ENCODE measurements at regions not wholly inside any gene's neighbourhood (a gene's known extent, or its start where the extent isn't known, plus 50 kb on each side); places are given as distances from the start of the nearest gene placed in this dataset.

- H3K27ac ChIP-seq (ENCODE audit: control insufficient read depth, insufficient read depth, low read length) = no peak overlapping the region
- dilution Hi-C loops (cut with MboI; ENCODE audit: extremely low pct_ligation_motif_present, low sequenced_read_pairs) = no loop called here
- H3K9ac ChIP-seq (ENCODE audit: control insufficient read depth, extremely low read depth, insufficient read depth, low read length) = no peak overlapping the region
- no peaks in the 10 kb centered on the region for H3K9me1 ChIP-seq (ENCODE audit: control insufficient read depth, extremely low read depth, insufficient read depth, low read length)
- H3K79me2 ChIP-seq (ENCODE audit: control insufficient read depth, insufficient read depth, low read length) = no peaks in the 10 kb centered on the region
- no peaks in the 10 kb centered on the region for H3K9me3 ChIP-seq (ENCODE audit: control insufficient read depth, low read depth, low read length)
- DNase-seq (ENCODE audit: low read depth, low spot score) = no peak
- no peak overlapping the region for H3K4me2 ChIP-seq (ENCODE audit: control insufficient read depth, extremely low read depth, insufficient read depth, low read depth, low read length)
- H3K4me3 ChIP-seq (ENCODE audit: control insufficient read depth in 2 of 3, extremely low read depth in 1 of 3, insufficient read depth in 2 of 3, low read depth in 1 of 3, low read length in 3 of 3) = no peak overlapping the region
- no peaks in the 10 kb centered on the region for H3K36me3 ChIP-seq (ENCODE audit: control insufficient read depth in 2 of 2, extremely low read depth in 1 of 2, insufficient read depth in 2 of 2, low read length in 2 of 2)
- TF ChIP-seq, protein P1, sequence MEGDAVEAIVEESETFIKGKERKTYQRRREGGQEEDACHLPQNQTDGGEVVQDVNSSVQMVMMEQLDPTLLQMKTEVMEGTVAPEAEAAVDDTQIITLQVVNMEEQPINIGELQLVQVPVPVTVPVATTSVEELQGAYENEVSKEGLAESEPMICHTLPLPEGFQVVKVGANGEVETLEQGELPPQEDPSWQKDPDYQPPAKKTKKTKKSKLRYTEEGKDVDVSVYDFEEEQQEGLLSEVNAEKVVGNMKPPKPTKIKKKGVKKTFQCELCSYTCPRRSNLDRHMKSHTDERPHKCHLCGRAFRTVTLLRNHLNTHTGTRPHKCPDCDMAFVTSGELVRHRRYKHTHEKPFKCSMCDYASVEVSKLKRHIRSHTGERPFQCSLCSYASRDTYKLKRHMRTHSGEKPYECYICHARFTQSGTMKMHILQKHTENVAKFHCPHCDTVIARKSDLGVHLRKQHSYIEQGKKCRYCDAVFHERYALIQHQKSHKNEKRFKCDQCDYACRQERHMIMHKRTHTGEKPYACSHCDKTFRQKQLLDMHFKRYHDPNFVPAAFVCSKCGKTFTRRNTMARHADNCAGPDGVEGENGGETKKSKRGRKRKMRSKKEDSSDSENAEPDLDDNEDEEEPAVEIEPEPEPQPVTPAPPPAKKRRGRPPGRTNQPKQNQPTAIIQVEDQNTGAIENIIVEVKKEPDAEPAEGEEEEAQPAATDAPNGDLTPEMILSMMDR (optimal IDR thresholded peaks at IDR 0.05 in 1 of 3, IDR thresholded peaks at IDR 0.05 in 1 of 3, conservative IDR thresholded peaks at IDR 0.05 in 1 of 3; ENCODE audit: extremely low read depth in 1 of 3, insufficient read depth in 2 of 3, low read length in 3 of 3) = no peak
- TF ChIP-seq EZH2 (IDR thresholded peaks at IDR 0.05; ENCODE audit: low read length) = no peak
- FAIRE-seq = no peak
- H2AFZ ChIP-seq (ENCODE audit: control insufficient read depth, low read length) = no peak overlapping the region
- peaks cover under 1% of the 10 kb centered on the region for H3K27me3 ChIP-seq (ENCODE audit: control insufficient read depth, extremely low read depth, insufficient read depth, low read length)
- peaks cover 2% of the 10 kb centered on the region for H4K20me1 ChIP-seq (ENCODE audit: control insufficient read depth, extremely low read depth, insufficient read depth, low read length)
- H3K4me1 ChIP-seq (ENCODE audit: control insufficient read depth, extremely low read depth, insufficient read depth, low read length) = peaks cover 8% of the 10 kb centered on the region
These were observed 117.9 kb upstream of the GSE1 start for GRCh38 chr16:85495259-85495658.

GRCh38 chr16:85495823-85496538 is 117.1 kb upstream of the GSE1 start:
- Histone ChIP-seq H3K27me3 (ENCODE audit: control insufficient read depth, extremely low read depth, insufficient read depth, low read length) (no peaks in the 10 kb centered on the region), H3K9me1 (ENCODE audit: control insufficient read depth, extremely low read depth, insufficient read depth, low read length) (no peaks in the 10 kb centered on the region), H3K4me2 (ENCODE audit: control insufficient read depth, extremely low read depth, insufficient read depth, low read depth, low read length) (no peak overlapping the region), H3K27ac (ENCODE audit: control insufficient read depth, insufficient read depth, low read length) (no peak overlapping the region), H3K9ac (ENCODE audit: control insufficient read depth, extremely low read depth, insufficient read depth, low read length) (no peak overlapping the region), H3K9me3 (ENCODE audit: control insufficient read depth, low read depth, low read length) (no peaks in the 10 kb centered on the region), H3K4me1 (ENCODE audit: control insufficient read depth, extremely low read depth, insufficient read depth, low read length) (peaks cover 8% of the 10 kb centered on the region), H3K79me2 (ENCODE audit: control insufficient read depth, insufficient read depth, low read length) (no peaks in the 10 kb centered on the region), H3K4me3 (ENCODE audit: control insufficient read depth in 2 of 3, extremely low read depth in 1 of 3, insufficient read depth in 2 of 3, low read depth in 1 of 3, low read length in 3 of 3) (no peak overlapping the region), H3K36me3 (ENCODE audit: control insufficient read depth in 2 of 2, extremely low read depth in 1 of 2, insufficient read depth in 2 of 2, low read length in 2 of 2) (no peaks in the 10 kb centered on the region), H4K20me1 (ENCODE audit: control insufficient read depth, extremely low read depth, insufficient read depth, low read length) (peaks cover 2% of the 10 kb centered on the region), H2AFZ (ENCODE audit: control insufficient read depth, low read length) (no peak overlapping the region)
- TF ChIP-seq EZH2 (IDR thresholded peaks at IDR 0.05; ENCODE audit: low read length) = no peak
- TF ChIP-seq, protein P1 (optimal IDR thresholded peaks at IDR 0.05 in 1 of 3, IDR thresholded peaks at IDR 0.05 in 1 of 3, conservative IDR thresholded peaks at IDR 0.05 in 1 of 3; ENCODE audit: extremely low read depth in 1 of 3, insufficient read depth in 2 of 3, low read length in 3 of 3) = no peak
- DNase-seq (ENCODE audit: low read depth, low spot score) = no peak
- dilution Hi-C loops (cut with MboI; ENCODE audit: extremely low pct_ligation_motif_present, low sequenced_read_pairs) = no loop called here
- no peak for FAIRE-seq
